Calu3 (cell line): ENCODE measurements at regions not wholly inside any gene's neighbourhood (a gene's known extent, or its start where the extent isn't known, plus 50 kb on each side); places are given as distances from the start of the nearest gene placed in this dataset.

Experiments
- BruUV-seq: library from RNA; stranded (reverse); fragments of 400-500 nt; replicated peaks from 2 replicates; lab custom pipeline; 2021; lab: Mats Ljungman, UMichigan
- CTCF ChIA-PET: fragments of 300-600 bp; sonication (Branson Sonifier 250); formaldehyde crosslinking; loops from one replicate; lab custom pipeline; 2022; ENCODE audit warnings: antibody characterized with exemption; lab: Charles Lee
- DNase-seq: peaks from one replicate; pipeline ENCODE4 v3.0.0; 2022
- H3K27ac Mint-ChIP-seq: one replicate; pipeline ENCODE4 v1.8.0; 2022; ENCODE audit warnings: mixed read lengths; ENCODE audit not compliant: unreplicated experiment
- H3K27me3 Mint-ChIP-seq: one replicate; pipeline ENCODE4 v1.8.0; 2022; ENCODE audit warnings: mixed read lengths; ENCODE audit not compliant: unreplicated experiment
- H3K36me3 Mint-ChIP-seq: one replicate; pipeline ENCODE4 v1.8.0; 2022; ENCODE audit warnings: mild to moderate bottlenecking, moderate library complexity, mixed read lengths; ENCODE audit not compliant: insufficient read depth, unreplicated experiment
- H3K4me1 Mint-ChIP-seq: one replicate; pipeline ENCODE4 v1.8.0; 2022; ENCODE audit warnings: mild to moderate bottlenecking, low read depth, mixed read lengths; ENCODE audit not compliant: unreplicated experiment
- H3K4me3 Mint-ChIP-seq: one replicate; pipeline ENCODE4 v1.8.0; 2022; ENCODE audit warnings: mild to moderate bottlenecking, low read depth, moderate library complexity, mixed read lengths; ENCODE audit not compliant: unreplicated experiment
- H3K9me3 Mint-ChIP-seq: one replicate; pipeline ENCODE4 v1.8.0; 2022; ENCODE audit warnings: low read depth, mixed read lengths; ENCODE audit not compliant: unreplicated experiment
- CTCF ChIP-seq: fragments of 200-600 bp; IDR thresholded peaks from one replicate; pipeline ENCODE4 v1.8.0; 2022; ENCODE audit warnings: antibody characterized with exemption; ENCODE audit not compliant: unreplicated experiment
- intact Hi-C: fragments of 100-400 bp; cut with micrococcal nuclease; formaldehyde crosslinking; loops from one replicate; pipeline ENCODE4 v1.10.0; 2022; ENCODE audit not compliant: unreplicated experiment

GRCh38 chr2:21395366-21395765 lies 271.6 kb downstream of the TDRD15 start:
- BruUV-seq, result no TSS peak
- H3K36me3 Mint-ChIP-seq, result no peaks in the 10 kb centered on the region
- no peak overlapping the region for H3K4me3 Mint-ChIP-seq
- H3K4me1 Mint-ChIP-seq, result no peaks in the 10 kb centered on the region
- no peaks in the 10 kb centered on the region for H3K9me3 Mint-ChIP-seq
- no peak overlapping the region for H3K27ac Mint-ChIP-seq
- CTCF ChIA-PET, result no interaction called here
- no peaks in the 10 kb centered on the region for H3K27me3 Mint-ChIP-seq
- DNase-seq, result no peak
- TF ChIP-seq CTCF, result peak; percentile 24
- intact Hi-C loops, result no loop called here

- Mint-ChIP-seq H3K27me3 (no peaks in the 10 kb centered on the region), H3K36me3 (no peaks in the 10 kb centered on the region), H3K4me1 (no peaks in the 10 kb centered on the region), H3K27ac (no peak overlapping the region), H3K9me3 (peaks cover 4% of the 10 kb centered on the region), H3K4me3 (no peak overlapping the region)
- DNase-seq, result no peak
- intact Hi-C loops, result loop anchor here (1.0 kb wide), 1 partner anchor 46 kb away; no protein-coding TSS in a partner anchor
- BruUV-seq, result no TSS peak
- CTCF ChIA-PET, result no interaction called here
- TF ChIP-seq CTCF, result no peak
These were observed 272.5 kb downstream of the TDRD15 start for GRCh38 chr2:21396252-21396651.

GRCh38 chr2:21401022-21401698 lies 277.4 kb downstream of the TDRD15 start:
- no TSS peak for BruUV-seq
- Mint-ChIP-seq H3K9me3 (peaks cover 4% of the 10 kb centered on the region), H3K36me3 (no peaks in the 10 kb centered on the region), H3K27ac (no peak overlapping the region), H3K4me3 (no peak overlapping the region), H3K27me3 (no peaks in the 10 kb centered on the region), H3K4me1 (no peaks in the 10 kb centered on the region)
- no peak for TF ChIP-seq CTCF
- no peak for DNase-seq
- CTCF ChIA-PET, result interaction anchor here (1.0 kb wide), 1 partner anchor 14 kb away, joined by 3 read pairs; no protein-coding TSS in a partner anchor
- intact Hi-C loops, result no loop called here

GRCh38 chr2:21404137-21404536 lies 280.4 kb downstream of the TDRD15 start:
- no peak overlapping the region for H3K4me3 Mint-ChIP-seq
- no peaks in the 10 kb centered on the region for H3K4me1 Mint-ChIP-seq
- no peaks in the 10 kb centered on the region for H3K27me3 Mint-ChIP-seq
- CTCF ChIA-PET, result interaction anchor here (0.5 kb wide), 1 partner anchor 123 kb away, joined by 3 read pairs; no protein-coding TSS in a partner anchor
- BruUV-seq, result no TSS peak
- intact Hi-C loops, result no loop called here
- H3K36me3 Mint-ChIP-seq, result no peaks in the 10 kb centered on the region
- no peak for DNase-seq
- TF ChIP-seq CTCF, result no peak
- H3K27ac Mint-ChIP-seq, result no peak overlapping the region
- H3K9me3 Mint-ChIP-seq, result peaks cover 4% of the 10 kb centered on the region
